Stimulated activated CD4-positive, alpha-beta T cell treated with anti-CD3 and anti-CD28 coated beads, Interleukin-1b, Interleukin-23, amount 100 ng/mL, for 1 hour (primary cell): ENCODE measurements at regions not wholly inside any gene's neighbourhood (a gene's known extent, or its start where the extent isn't known, plus 50 kb on each side); places are given as distances from the start of the nearest gene placed in this dataset.

ENCODE experiments used
- DNase-seq, 2 donors: peaks; one replicate each; pipeline ENCODE4 v3.0.0-alpha.2; 2020; ENCODE audit warnings: low read depth in 2 of 2

DNA sequence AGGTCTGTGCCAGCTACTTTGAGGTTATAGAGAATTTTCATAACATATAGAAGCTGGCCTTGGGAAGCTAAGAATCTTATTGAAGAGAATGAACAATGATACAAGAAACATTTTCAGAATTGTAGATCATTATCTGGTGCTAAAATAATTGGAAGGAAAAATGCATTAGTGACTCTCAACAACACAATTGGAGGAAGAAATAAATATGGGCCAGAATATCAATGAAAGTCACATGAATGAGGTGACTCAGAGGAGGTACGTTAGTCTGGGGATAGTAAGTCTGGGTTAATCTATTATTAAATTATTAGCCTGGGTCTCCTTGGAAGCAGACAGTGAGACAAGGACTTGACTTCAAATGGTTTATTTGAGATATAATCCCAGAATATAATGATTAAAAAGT is 529.3 kb upstream of the SLIT2 start:
- no peak for DNase-seq

DNA sequence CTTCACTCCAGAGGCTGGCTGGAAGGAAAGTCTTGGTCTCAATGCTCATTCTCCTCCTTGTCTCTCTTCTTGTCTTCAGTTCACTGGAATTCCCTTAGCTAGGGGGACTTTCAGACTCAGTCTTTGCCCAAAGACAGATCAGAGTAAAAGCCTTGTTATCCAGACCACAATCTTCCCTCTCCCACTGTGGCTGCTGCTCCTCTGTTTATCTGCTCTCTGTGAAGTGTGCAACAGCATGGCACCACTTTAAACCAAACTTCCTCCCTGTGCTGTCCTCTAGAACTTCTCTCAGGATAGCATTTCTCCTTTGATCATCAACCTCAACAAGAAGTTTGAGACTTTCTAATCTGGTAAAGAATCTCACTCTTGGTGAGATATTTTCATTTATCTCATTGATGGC is 530.1 kb upstream of the SLIT2 start:
- DNase-seq, result no peak

- DNase-seq, result no peak
Measured at GRCh38 chr4:19720610-19721009, 531.1 kb upstream of the SLIT2 start.

GRCh38 chr4:19720190-19720589 is 531.5 kb upstream of the SLIT2 start:
- no peak for DNase-seq

DNA sequence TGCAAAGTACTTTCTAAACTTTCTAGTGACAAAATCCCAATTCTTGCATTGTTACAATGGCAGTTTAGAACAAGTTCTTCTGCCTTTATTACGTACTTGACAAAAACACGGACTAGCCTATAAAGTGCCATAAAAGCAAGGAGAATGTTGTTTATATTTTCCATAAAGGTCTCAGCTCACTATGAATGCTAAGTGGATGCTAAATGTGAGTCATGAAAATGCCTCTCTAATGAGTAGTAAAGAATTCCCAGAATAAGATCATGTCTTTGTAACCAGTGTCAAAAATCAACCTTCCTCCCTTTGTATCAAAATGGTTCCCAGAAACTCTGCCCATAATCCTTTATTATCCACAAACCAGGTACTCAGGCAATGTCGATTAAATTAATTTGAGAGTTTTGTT is 539.8 kb upstream of the SLIT2 start:
- DNase-seq, result no peak

- DNase-seq, result no peak
Measured at GRCh38 chr4:19707876-19708275, 543.8 kb upstream of the SLIT2 start.

- no peak for DNase-seq
Measured at GRCh38 chr4:19703391-19703790, 548.3 kb upstream of the SLIT2 start.

- no peak for DNase-seq
Measured at GRCh38 chr4:19700992-19701391, 550.7 kb upstream of the SLIT2 start.

DNA sequence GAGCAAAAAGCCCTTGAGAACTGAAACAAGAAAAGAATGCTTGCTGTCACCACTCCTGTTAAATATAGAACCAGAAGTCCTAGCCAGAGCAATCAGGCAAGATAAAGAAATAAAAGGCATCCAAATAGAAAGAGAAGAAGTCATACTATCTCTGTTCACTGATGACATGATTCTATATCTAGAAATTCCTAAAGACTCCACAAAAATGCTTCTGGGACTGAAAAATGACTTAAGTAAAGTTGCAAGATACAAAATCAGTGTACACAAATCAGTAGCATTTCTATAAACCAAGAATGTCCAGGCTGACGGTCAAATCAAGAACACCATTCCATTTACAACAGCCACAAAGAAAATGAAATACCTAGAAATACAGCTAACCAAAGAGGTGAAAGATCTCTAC is 552.7 kb upstream of the SLIT2 start:
- no peak for DNase-seq

- DNase-seq, result no peak
Measured at GRCh38 chr4:19694812-19695211, 556.9 kb upstream of the SLIT2 start.

DNA sequence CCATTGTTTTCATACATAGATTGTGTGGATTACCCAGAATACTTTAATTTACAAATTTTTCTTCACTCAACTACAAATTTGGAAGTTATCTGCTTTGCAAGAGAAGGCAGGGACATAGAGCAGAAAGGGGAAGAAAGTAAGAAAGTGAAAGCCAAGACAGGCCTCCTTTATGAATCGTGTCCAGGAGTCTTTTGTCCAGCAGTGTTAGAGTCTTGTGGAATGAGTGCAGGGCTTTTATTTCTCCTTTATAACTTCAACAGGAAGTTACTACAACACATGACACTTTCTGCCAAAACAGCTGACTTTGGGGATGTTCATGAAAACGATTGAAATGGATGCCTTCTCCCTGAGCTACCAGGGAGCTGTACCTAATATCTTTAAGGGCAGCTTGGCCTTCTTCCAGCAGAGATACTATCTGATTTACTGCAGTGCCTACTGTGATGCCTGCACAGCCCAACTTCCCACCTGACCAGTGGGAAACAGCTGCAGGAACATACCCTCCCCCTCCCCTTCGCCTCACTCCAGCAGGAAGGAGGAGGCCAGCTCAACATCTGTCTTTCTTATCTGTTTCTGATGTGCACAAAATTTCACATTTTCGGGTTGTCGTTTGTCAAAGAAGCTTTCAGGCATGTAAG is 557.7 kb upstream of the SLIT2 start:
- no peak for DNase-seq

- no peak for DNase-seq
Measured at GRCh38 chr4:19689511-19689910, 562.2 kb upstream of the SLIT2 start.

GRCh38 chr4:19686456-19686855 is 565.2 kb upstream of the SLIT2 start:
- no peak for DNase-seq

DNA sequence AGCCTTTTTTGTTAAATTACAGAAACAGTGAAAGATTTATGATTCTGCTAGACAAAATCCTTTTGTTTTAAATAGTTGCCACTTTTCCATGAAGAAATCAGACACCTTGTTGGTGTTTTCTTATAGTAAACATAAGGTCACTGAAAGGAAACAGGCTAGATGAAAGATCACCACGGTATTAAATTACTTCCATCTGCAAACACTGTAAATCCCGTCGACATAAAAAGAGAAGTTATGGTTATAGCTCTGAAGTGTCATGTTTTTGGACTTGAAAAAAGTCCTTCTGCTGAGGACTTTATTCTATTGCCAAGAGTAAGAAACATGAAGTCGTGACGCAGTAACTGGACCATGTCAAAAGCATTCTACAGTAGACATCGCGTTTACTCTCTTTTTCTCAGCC is 567.6 kb upstream of the SLIT2 start:
- DNase-seq, result no peak

GRCh38 chr4:19683426-19683825 is 568.3 kb upstream of the SLIT2 start:
- no peak for DNase-seq

- DNase-seq, result no peak
Measured at GRCh38 chr4:19677211-19677610, 574.5 kb upstream of the SLIT2 start.

DNA sequence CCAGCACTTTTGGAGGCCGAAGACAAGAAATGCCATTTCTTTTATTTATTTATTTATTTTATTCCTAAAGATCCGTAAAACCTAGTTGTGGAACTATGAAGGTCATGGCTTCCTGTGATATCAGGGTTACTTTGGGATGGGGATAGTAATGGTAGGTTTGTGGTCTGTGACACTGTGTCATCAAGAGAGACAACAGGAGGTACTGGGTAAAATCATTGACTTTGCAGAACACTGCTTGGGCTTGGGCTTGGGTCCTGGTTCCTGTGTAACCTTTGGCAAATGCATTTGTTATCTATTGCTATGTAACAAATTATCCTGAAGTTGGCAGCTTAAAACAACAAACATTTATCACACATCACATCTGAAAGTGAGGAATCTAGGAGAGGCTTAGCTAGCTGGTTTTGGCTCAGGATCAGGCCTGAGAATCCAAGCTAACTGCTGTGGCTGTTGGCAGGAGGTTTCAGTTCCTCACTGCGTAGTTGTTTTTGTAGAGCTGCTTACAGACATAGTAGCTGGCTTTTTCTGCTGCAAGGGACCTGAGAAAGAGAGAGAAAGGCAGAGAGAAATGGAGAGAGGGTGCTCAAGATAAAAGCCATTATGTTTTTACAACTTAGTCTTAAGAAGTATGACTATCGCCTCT is 576.4 kb upstream of the SLIT2 start:
- no peak for DNase-seq

GRCh38 chr4:19659101-19659500 is 592.6 kb upstream of the SLIT2 start:
- no peak for DNase-seq

GRCh38 chr4:19657856-19658255 is 593.8 kb upstream of the SLIT2 start:
- DNase-seq, result no peak

GRCh38 chr4:19655666-19656065 is 596.0 kb upstream of the SLIT2 start:
- no peak for DNase-seq

GRCh38 chr4:19650903-19651864 is 600.5 kb upstream of the SLIT2 start:
- DNase-seq, result no peak

DNA sequence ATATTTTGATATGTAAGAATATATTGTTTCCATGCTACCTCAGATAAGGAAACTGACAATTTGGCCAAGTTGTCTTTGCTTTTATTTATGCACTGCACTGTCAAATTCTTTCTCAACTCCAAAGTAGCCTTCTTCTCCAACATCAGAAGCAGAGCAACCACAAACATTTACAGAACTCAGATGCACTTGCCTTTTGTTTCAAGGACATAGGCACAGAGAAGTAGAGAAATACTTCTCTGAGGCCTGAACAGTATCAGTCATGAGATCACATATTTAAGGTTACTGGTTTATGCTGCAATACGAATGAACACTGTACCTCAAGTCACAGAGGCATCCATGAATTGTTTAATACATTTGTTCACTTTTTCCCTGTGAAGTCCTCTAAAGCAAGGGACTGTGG is 606.1 kb upstream of the SLIT2 start:
- DNase-seq, result no peak

DNA sequence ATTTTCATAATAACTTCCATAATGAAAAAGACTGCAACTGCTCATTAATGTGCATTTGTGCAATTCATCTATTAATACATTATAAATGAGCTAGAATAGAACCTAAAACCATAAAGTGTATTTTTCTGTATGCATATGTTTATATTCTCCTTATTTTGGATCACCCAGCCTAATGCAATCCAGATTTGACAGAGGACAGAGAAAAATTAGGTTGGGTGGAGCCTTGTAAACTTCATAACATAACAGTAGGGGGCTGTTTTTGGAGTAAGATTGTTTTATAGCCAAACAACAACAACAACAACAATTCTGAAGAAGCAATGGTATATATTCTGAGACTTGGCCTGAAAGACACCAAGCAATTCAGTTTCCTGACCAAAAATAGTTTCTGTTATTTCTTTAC is 615.3 kb upstream of the SLIT2 start:
- no peak for DNase-seq
